ENCODE measurements at regions not wholly inside any gene's neighbourhood (a gene's known extent, or its start where the extent isn't known, plus 50 kb on each side); places are given as distances from the start of the nearest gene placed in this dataset.

- peak; percentile 22 for DNase-seq (ENCODE audit: low read depth, low spot score)
- Histone ChIP-seq H2AFZ (ENCODE audit: low read depth, low read length, poor library complexity, severe bottlenecking) (no peak overlapping the region), H4K20me1 (ENCODE audit: insufficient read depth) (no peaks in the 10 kb centered on the region; the same call in 1 of the 2 replicates), H3K27ac (ENCODE audit: low read depth, low read length) (no peak overlapping the region), H3K4me3 (replicated peaks in 1 of 2; ENCODE audit: low read depth in 1 of 2, low read length in 2 of 2) (no peak overlapping the region), H3K4me1 (ENCODE audit: control insufficient read depth in 1 of 2, insufficient read depth in 2 of 2, low read length in 2 of 2) (no peaks in the 10 kb centered on the region), H3K79me2 (ENCODE audit: insufficient read depth, low read length) (no peaks in the 10 kb centered on the region), H3K9ac (ENCODE audit: low read length) (no peak overlapping the region), H3K27me3 (ENCODE audit: insufficient read depth, low read length) (no peaks in the 10 kb centered on the region), H3K9me3 (ENCODE audit: control insufficient read depth in 1 of 2, insufficient read depth in 1 of 2, low read depth in 1 of 2, low read length in 2 of 2) (no peaks in the 10 kb centered on the region), H3K9me2 (ENCODE audit: insufficient read depth) (no peaks in the 10 kb centered on the region), H3K36me3 (ENCODE audit: control insufficient read depth in 1 of 2, insufficient read depth in 2 of 2, low read length in 2 of 2) (no peaks in the 10 kb centered on the region), H3K4me2 (ENCODE audit: low read length) (no peak overlapping the region)
- intact Hi-C loops (cut with micrococcal nuclease) = loop anchor here (5.0 kb wide), 1 partner anchor 1172 kb away; no protein-coding TSS in a partner anchor
- TF ChIP-seq SIN3A (IDR thresholded peaks at IDR 0.05; ENCODE audit: low read depth) (no peak), CTCF (IDR thresholded peaks at IDR 0.05 in 2 of 3, conservative IDR thresholded peaks at IDR 0.05 in 1 of 3; ENCODE audit: borderline replicate concordance in 1 of 3, insufficient read depth in 1 of 3, low read depth in 2 of 3, low read length in 2 of 3) (peak; percentile 11 to 68 (median 56); a peak in 3 of 6 replicates), RAD21 (IDR thresholded peaks at IDR 0.05; ENCODE audit: low read depth) (peak; percentile 61)
- POLR2A ChIA-PET = no interaction called here
- ATAC-seq = peak; percentile 68
- CTCF ChIA-PET = interaction anchor here (1.5 kb wide), 2 partner anchors 261 to 1172 kb away, joined by 6 to 7 read pairs; no protein-coding TSS in a partner anchor
- RAD21 ChIA-PET (ENCODE audit: low non-redundant PET in 1 of 2, low total read pairs in 2 of 2, uncharacterized antibody in 2 of 2, unreplicated experiment in 2 of 2) = no interaction called here
- BruUV-seq (replicated peaks) = no TSS peak
Measured at GRCh38 chr13:89695343-89696257, 1651.9 kb upstream of the MIR17HG start.

DNA sequence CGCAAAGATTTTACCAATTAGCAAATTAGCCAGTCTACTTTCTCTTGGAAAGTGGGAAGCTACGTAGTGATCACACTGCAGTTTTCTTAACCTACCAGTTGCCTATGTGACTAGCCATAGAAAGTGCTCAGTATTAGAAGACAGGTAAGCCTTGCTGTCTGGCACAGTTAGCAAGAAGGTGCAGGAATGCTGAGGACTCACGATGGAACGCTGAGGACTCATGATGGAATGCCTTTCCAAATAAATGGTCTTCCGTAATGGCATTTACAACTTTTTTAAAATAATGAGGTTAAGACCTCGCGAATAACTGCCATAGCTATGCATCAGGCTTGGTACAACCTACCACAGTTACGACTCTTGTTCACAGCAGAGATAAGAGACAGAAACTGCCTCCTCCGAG, 1645.6 kb upstream of the MIR17HG start:
- no peak overlapping the region for H3K9ac ChIP-seq (ENCODE audit: low read length)
- CTCF ChIA-PET = no interaction called here
- RAD21 ChIA-PET (ENCODE audit: low non-redundant PET in 1 of 2, low total read pairs in 2 of 2, uncharacterized antibody in 2 of 2, unreplicated experiment in 2 of 2) = no interaction called here
- H3K27ac ChIP-seq (ENCODE audit: low read depth, low read length) = no peak overlapping the region
- H3K27me3 ChIP-seq (ENCODE audit: insufficient read depth, low read length) = no peaks in the 10 kb centered on the region
- no peaks in the 10 kb centered on the region for H3K36me3 ChIP-seq (ENCODE audit: control insufficient read depth in 1 of 2, insufficient read depth in 2 of 2, low read length in 2 of 2)
- no peak for TF ChIP-seq ZFX (IDR thresholded peaks at IDR 0.05)
- TF ChIP-seq, protein P1, sequence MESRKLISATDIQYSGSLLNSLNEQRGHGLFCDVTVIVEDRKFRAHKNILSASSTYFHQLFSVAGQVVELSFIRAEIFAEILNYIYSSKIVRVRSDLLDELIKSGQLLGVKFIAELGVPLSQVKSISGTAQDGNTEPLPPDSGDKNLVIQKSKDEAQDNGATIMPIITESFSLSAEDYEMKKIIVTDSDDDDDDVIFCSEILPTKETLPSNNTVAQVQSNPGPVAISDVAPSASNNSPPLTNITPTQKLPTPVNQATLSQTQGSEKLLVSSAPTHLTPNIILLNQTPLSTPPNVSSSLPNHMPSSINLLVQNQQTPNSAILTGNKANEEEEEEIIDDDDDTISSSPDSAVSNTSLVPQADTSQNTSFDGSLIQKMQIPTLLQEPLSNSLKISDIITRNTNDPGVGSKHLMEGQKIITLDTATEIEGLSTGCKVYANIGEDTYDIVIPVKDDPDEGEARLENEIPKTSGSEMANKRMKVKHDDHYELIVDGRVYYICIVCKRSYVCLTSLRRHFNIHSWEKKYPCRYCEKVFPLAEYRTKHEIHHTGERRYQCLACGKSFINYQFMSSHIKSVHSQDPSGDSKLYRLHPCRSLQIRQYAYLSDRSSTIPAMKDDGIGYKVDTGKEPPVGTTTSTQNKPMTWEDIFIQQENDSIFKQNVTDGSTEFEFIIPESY (IDR thresholded peaks at IDR 0.05; ENCODE audit: extremely low read depth, insufficient replicate concordance, low read length) = no peak
- no peaks in the 10 kb centered on the region for H4K20me1 ChIP-seq (ENCODE audit: insufficient read depth)
- H2AFZ ChIP-seq (ENCODE audit: low read depth, low read length, poor library complexity, severe bottlenecking) = no peak overlapping the region
- ATAC-seq (no peak), DNase-seq (ENCODE audit: low read depth, low spot score) (no peak)
- no peaks in the 10 kb centered on the region for H3K4me1 ChIP-seq (ENCODE audit: control insufficient read depth in 1 of 2, insufficient read depth in 2 of 2, low read length in 2 of 2)
- H3K9me2 ChIP-seq (ENCODE audit: insufficient read depth) = no peaks in the 10 kb centered on the region
- no peaks in the 10 kb centered on the region for H3K9me3 ChIP-seq (ENCODE audit: control insufficient read depth in 1 of 2, insufficient read depth in 1 of 2, low read depth in 1 of 2, low read length in 2 of 2)
- H3K4me2 ChIP-seq (ENCODE audit: low read length) = no peak overlapping the region
- intact Hi-C loops (cut with micrococcal nuclease) = no loop called here
- no peaks in the 10 kb centered on the region for H3K79me2 ChIP-seq (ENCODE audit: insufficient read depth, low read length)
- no TSS peak for BruUV-seq (replicated peaks)
- no peak overlapping the region for H3K4me3 ChIP-seq (replicated peaks in 1 of 2; ENCODE audit: low read depth in 1 of 2, low read length in 2 of 2)
- POLR2A ChIA-PET = no interaction called here

Measured in HCT116 (cell line).